Left ventricle myocardium inferior (tissue), 1 donor: ENCODE measurements at regions not wholly inside any gene's neighbourhood (a gene's known extent, or its start where the extent isn't known, plus 50 kb on each side); places are given as distances from the start of the nearest gene placed in this dataset.
A peak's percentile ranks its signal among the peaks of the same experiment; 100 is the strongest.

Source experiments
- DNase-seq: peaks from one replicate; pipeline ENCODE4 v3.0.0-alpha.2; 2020
- H3K27ac ChIP-seq: fragments of 200-600 bp; replicated peaks from 2 replicates; pipeline ENCODE4 v1.8.0; 2021
- H3K27me3 ChIP-seq: fragments of 200-600 bp; 2 replicates; pipeline ENCODE4 v1.8.0; 2021; ENCODE audit warnings: low read depth
- H3K36me3 ChIP-seq: fragments of 200-600 bp; 2 replicates; pipeline ENCODE4 v1.8.0; 2021
- H3K4me1 ChIP-seq: fragments of 200-600 bp; 2 replicates; pipeline ENCODE4 v1.8.0; 2021
- H3K4me3 ChIP-seq: fragments of 200-600 bp; 2 replicates; pipeline ENCODE4 v1.8.0; 2021; ENCODE audit warnings: mild to moderate bottlenecking, moderate library complexity
- H3K9me3 ChIP-seq: fragments of 200-600 bp; replicated peaks from 2 replicates; pipeline ENCODE4 v1.8.0; 2021
- CTCF ChIP-seq: fragments of 200-600 bp; IDR thresholded peaks from 2 replicates; pipeline ENCODE4 v1.8.0; 2021; ENCODE audit warnings: antibody characterized with exemption, mild to moderate bottlenecking, borderline replicate concordance
- intact Hi-C: fragments of 100-400 bp; cut with micrococcal nuclease; formaldehyde crosslinking; loops from one replicate; pipeline ENCODE4 v1.11.0; 2022
- donor health status: DM: no; HTN: yes; CAD: no; lungs with severe emphysema.

GRCh38 chr1:60151311-60151710 lies 77.7 kb upstream of the C1orf87 start:
- TF ChIP-seq CTCF = no peak
- Histone ChIP-seq H3K27ac (no peak overlapping the region), H3K36me3 (no peaks in the 10 kb centered on the region), H3K9me3 (no peaks in the 10 kb centered on the region), H3K27me3 (no peaks in the 10 kb centered on the region), H3K4me1 (peaks cover 7% of the 10 kb centered on the region), H3K4me3 (no peak overlapping the region)
- DNase-seq = no peak
- intact Hi-C loops = no loop called here

- Histone ChIP-seq H3K27ac (no peak overlapping the region), H3K36me3 (no peaks in the 10 kb centered on the region), H3K27me3 (no peaks in the 10 kb centered on the region), H3K9me3 (no peaks in the 10 kb centered on the region), H3K4me1 (peaks cover 7% of the 10 kb centered on the region), H3K4me3 (no peak overlapping the region)
- peak; percentile 76 for DNase-seq
- intact Hi-C loops = no loop called here
- TF ChIP-seq CTCF = no peak
These were observed 75.7 kb upstream of the C1orf87 start for GRCh38 chr1:60149251-60149650.

DNA sequence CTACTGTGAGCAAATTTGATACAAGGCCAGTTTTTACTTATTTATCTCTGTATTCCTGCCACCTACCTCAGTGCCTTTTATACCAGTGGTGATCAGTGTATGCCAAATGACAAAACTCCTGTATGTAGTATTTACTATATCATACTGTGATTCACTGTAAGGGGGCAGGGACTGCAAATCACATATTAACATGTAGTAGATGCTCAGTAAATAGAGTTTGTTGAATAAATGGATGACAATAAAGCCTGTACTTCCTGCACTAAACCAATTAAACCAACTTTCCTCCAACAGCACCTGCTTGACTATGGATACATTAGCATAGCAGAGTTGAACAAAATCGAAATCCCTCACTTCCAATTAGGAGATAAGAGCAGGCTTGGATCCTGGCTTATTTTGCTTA lies 73.3 kb upstream of the C1orf87 start:
- H3K27me3 ChIP-seq = no peaks in the 10 kb centered on the region
- no peak overlapping the region for H3K27ac ChIP-seq
- peaks cover 7% of the 10 kb centered on the region for H3K4me1 ChIP-seq
- H3K4me3 ChIP-seq = no peak overlapping the region
- intact Hi-C loops = no loop called here
- no peak for TF ChIP-seq CTCF
- no peaks in the 10 kb centered on the region for H3K36me3 ChIP-seq
- no peak for DNase-seq
- H3K9me3 ChIP-seq = no peaks in the 10 kb centered on the region

- Histone ChIP-seq H3K9me3 (no peaks in the 10 kb centered on the region), H3K27ac (no peak overlapping the region), H3K4me3 (no peak overlapping the region), H3K27me3 (no peaks in the 10 kb centered on the region), H3K4me1 (peaks cover 7% of the 10 kb centered on the region), H3K36me3 (no peaks in the 10 kb centered on the region)
- no peak for TF ChIP-seq CTCF
- intact Hi-C loops = no loop called here
- DNase-seq = no peak
These were observed 72.2 kb upstream of the C1orf87 start for GRCh38 chr1:60145771-60146170.

GRCh38 chr1:60141743-60142142 lies 68.2 kb upstream of the C1orf87 start:
- no peak for DNase-seq
- Histone ChIP-seq H3K27me3 (peaks cover 3% of the 10 kb centered on the region), H3K9me3 (no peaks in the 10 kb centered on the region), H3K4me1 (no peaks in the 10 kb centered on the region), H3K36me3 (no peaks in the 10 kb centered on the region), H3K27ac (no peak overlapping the region), H3K4me3 (no peak overlapping the region)
- intact Hi-C loops = no loop called here
- no peak for TF ChIP-seq CTCF

DNA sequence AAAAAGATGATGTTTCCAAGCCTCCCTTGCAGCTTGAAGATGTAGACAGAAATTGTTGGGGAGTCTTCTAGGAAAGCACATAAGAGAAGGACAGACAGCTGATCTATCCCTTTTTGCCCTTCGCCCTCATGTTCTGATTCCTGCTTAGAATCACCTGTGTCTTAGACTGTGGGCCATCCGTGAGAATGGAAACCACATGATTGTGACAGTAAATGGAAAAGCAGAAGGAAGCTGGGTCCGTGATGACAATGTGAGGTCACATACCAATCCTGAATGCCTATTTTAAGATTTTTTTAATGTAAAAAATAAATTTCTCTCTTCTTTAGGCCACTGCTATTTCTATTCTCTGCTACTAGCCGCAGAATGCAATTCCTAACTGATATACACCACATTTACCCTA lies 67.7 kb upstream of the C1orf87 start:
- DNase-seq = no peak
- Histone ChIP-seq H3K9me3 (no peaks in the 10 kb centered on the region), H3K36me3 (no peaks in the 10 kb centered on the region), H3K4me1 (no peaks in the 10 kb centered on the region), H3K4me3 (no peak overlapping the region), H3K27ac (no peak overlapping the region), H3K27me3 (peaks cover 3% of the 10 kb centered on the region)
- intact Hi-C loops = no loop called here
- TF ChIP-seq CTCF = no peak
